Left lobe of liver (tissue), 2 donors: ENCODE measurements at regions not wholly inside any gene's neighbourhood (a gene's known extent, or its start where the extent isn't known, plus 50 kb on each side); places are given as distances from the start of the nearest gene placed in this dataset.
"Not testable (repeated sequence)": the region's sequence is repeated elsewhere in the genome, so short reads cannot be mapped to it uniquely, and the experiment has no call there.

ENCODE experiments used
- ATAC-seq: fragments of 200-7000 bp; cut with Tn5 transposase; one replicate; pipeline ENCODE4 v1.9.1; 2020; ENCODE audit warnings: mild to moderate bottlenecking, moderate library complexity
- DNase-seq: peaks from one replicate; pipeline ENCODE4 v3.0.0-alpha.2; 2020; ENCODE audit warnings: low spot score
- donor health status: DM: no; HTN: no; CAD: no; lungs with moderate emphysema.
- donor health status: DM: no; HTN: yes; CAD: no.

DNA sequence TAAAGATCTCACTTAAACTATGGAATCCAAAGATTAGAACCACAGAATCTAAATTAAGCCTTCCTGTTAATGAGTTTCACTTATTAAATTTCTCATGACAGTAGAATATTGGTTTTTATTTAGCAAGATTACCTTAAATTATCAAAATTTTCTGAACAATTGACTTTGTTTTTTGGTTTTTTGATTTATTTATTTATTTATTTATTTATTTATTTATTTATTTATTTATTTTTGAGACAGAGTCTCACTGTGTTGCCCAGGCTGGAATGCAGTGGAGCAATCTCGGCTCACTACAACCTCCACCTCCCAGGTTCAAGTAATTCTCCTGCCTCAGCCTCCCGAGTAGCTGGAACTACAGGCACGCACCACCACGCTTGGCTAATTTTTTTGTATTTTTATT, 538.6 kb downstream of the AMY1C start:
- ATAC-seq, DNase-seq: not testable (repeated sequence)

- no peak for DNase-seq
These were observed 541.5 kb downstream of the AMY1C start for GRCh38 chr1:104291156-104291555.

GRCh38 chr1:104294259-104294658, 544.6 kb downstream of the AMY1C start:
- ATAC-seq (no peak), DNase-seq (no peak)

More at GRCh38 chr1:104291156-104291555, 541.5 kb downstream of the AMY1C start:
- no peak for ATAC-seq

DNA sequence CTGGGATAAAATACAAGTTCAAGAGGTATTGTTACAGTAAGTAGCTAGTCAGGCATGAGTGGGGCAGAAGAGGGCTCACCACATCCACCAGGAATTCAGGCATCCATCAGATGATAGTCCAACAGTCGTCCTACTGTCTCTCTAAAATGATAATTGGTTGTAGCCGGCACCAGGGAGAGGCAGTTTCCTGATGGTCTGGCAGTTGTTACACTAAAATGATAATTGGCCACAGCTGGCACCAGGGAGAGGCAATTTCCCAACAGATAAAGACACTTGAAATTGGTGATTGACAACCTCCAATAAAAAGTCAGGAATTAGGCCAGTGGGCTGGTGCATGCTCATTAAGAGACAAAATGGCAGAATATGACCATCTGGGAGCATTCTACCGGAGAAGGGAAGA, 545.8 kb downstream of the AMY1C start:
- ATAC-seq = no peak
- DNase-seq = no peak

DNA sequence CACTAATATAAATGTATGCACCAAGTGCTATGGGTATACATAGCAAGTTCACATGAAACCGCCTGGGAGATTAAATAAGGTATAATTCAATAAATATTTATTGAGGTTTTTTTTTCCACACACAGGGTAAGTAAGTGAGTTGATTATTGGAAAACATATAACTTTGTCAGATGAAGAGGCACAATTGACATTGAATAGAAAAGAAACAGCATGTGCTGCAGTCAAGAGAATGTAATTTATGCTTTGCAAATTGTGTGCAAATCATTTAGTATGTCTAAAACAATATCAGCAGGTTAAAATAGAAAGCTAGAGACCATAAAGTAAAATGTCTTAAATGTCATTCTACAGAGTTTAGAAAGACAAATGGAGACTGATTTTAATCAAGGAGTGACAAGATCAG, 560.0 kb downstream of the AMY1C start:
- ATAC-seq (no peak), DNase-seq (no peak)

DNA sequence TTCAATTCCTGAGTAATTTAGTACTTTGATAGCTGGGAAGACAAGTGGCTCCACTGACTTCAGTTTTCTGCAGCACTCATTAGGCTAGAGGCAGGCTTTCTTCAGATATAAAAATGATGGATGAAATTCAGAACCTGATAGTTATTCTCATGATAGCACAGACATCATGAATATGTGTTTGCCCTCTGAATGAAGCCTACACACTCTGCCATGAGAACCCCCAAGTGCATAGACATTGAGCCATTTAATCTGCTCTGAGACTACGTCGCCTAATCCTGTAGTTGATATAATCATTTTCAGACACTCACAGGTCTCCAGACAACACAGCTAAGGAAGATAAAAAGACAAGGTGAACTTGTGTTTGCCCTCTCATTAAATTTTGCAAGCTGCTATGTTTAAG, 566.1 kb downstream of the AMY1C start:
- ATAC-seq (no peak), DNase-seq (no peak)

GRCh38 chr1:104322131-104322530, 572.4 kb downstream of the AMY1C start:
- ATAC-seq (no peak), DNase-seq (no peak)

- DNase-seq (no peak), ATAC-seq (no peak)
These were observed 579.6 kb downstream of the AMY1C start for GRCh38 chr1:104329278-104329677.

GRCh38 chr1:104331763-104332162, 582.1 kb downstream of the AMY1C start:
- no peak for DNase-seq
- no peak for ATAC-seq

DNA sequence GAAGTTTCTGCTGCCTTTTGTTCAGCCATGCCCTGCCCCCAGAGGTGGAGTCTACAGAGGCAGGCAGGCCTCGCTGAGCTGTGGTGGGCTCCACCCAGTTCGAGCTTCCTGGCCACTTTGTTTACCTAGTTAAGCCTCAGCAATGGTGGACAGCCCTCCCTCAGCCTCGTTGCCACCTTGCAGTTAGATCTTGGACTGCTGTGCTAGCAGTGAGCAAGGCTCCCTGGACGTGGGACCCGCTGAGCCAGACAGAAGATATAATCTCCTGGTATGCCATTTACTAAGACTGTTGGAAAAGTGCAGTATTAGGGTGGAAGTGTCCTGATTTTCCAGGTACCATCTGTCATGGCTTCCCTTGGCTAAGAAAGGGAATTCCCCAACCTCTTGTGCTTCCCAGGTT, 588.2 kb downstream of the AMY1C start:
- DNase-seq, ATAC-seq: not testable (repeated sequence)

GRCh38 chr1:104341944-104342343, 592.2 kb downstream of the AMY1C start:
- DNase-seq (no peak), ATAC-seq (no peak)

GRCh38 chr1:104348277-104348676, 598.6 kb downstream of the AMY1C start:
- DNase-seq (no peak), ATAC-seq (no peak)

DNA sequence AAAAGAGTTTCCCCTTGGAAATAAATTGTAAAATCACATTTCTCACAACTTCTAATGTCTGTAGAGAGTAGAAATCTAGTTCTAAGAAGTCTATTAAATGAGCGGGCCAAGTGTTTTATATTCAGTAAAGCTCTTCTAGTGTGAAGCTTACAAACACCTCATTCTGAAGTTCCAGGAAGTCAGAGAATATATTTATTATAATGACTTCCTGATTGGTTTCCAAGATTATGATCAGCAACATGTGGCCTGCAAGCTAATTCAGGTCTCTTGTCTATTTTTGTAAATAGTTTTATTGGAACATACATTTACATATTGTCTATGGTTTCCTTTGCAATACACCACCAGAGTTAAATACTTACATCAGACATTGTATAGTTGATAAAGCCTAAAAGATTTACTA, 603.9 kb downstream of the AMY1C start:
- no peak for ATAC-seq
- DNase-seq = no peak

DNA sequence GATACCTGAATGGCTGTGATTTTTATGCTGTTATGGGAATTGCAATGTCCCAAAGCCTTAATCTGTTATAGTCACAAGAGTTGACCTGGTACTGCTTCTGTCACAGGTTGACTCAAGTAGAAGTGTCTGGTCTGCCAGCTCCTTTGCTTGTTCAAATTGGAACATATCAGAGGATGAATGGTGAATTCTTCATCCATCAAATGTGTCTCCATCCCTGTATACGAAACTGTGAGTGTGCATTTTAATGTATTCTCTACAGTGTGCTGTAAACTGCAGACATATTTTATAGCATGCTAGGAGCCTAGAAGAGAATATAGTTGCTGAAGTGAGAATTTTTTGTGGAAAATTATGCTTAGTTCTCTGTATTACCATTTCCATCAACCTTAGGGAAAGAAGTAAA, 608.4 kb downstream of the AMY1C start:
- DNase-seq (no peak), ATAC-seq (no peak)

GRCh38 chr1:104358621-104359020, 608.9 kb downstream of the AMY1C start:
- ATAC-seq = no peak
- DNase-seq = no peak

- ATAC-seq = no peak
- no peak for DNase-seq
These were observed 628.7 kb downstream of the AMY1C start for GRCh38 chr1:104378414-104378813.

- ATAC-seq = no peak
- DNase-seq = no peak
These were observed 630.3 kb downstream of the AMY1C start for GRCh38 chr1:104380003-104380402.

GRCh38 chr1:104387716-104388508, 638.2 kb downstream of the AMY1C start:
- DNase-seq (no peak), ATAC-seq (no peak)

GRCh38 chr1:104392552-104392951, 642.9 kb downstream of the AMY1C start:
- ATAC-seq = no peak
- DNase-seq = no peak

DNA sequence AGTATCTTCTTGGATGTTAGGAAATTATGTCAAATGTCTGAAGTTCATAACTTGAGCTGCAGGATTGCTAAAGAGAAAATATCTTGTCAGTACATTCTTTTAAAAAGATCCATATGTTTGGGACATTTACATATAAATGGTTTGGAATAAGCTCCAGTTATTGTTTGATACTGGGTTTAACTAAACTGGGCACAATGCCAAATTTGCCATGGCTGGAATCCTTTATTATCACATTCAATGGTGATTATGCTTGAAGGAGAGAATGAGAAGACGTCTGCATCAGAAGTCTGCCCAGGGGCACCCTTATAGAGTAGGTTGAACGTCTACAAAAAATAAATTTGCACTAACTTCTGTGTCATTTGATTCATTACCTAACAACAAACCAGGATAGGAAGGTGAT, 652.5 kb downstream of the AMY1C start:
- DNase-seq (no peak), ATAC-seq (no peak)

DNA sequence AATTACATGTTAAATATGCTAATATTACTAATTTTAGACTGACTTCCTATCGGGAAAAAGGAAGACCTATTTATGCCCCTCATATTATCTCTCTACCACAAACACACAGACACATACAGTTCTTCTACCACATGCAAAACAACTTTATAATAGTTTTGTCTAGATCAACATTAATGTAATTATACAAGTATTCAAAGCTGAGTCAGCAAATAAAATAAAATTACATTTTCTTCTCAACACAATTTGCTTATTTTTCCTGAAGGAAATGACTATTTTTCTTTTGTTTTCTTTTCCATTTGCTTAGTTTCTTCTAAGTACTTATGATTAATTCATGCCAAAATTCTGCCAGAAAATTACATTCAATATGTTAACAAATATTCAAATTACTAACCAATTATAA, 654.2 kb downstream of the AMY1C start:
- no peak for DNase-seq
- no peak for ATAC-seq

- ATAC-seq (no peak), DNase-seq (no peak)
These were observed 657.0 kb downstream of the AMY1C start for GRCh38 chr1:104406728-104407127.

DNA sequence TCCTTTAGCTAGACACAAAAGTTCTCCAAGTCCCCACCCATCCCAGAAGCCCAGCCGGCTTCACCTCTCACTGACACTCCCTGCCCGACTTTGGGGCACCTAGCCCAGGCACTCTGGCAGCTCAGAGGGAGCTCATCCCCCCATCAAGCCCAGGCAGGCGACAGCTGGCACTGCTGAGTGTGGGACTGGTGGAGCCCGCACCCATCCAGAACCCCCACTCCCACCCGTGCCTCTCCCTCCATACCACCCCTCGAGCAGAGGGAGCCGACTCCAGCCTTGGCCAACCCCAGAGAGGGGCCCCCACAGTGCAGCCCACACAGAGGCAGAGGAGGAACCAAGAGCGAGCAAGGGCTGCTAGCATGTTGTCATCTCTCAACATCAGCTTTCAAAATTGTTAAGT, 658.6 kb downstream of the AMY1C start:
- DNase-seq (no peak), ATAC-seq (no peak)
